Cardiac muscle cell (in vitro differentiated cells and primary cell): ENCODE measurements at regions not wholly inside any gene's neighbourhood (a gene's known extent, or its start where the extent isn't known, plus 50 kb on each side); places are given as distances from the start of the nearest gene placed in this dataset.

Experiments
- DNase-seq, 2 donors: peaks; one replicate each; pipeline versions ENCODE4 v3.0.0 to v3.0.0-alpha.2; 2010 to 2017; ENCODE audit warnings: low read depth in 1 of 2, low spot score in 1 of 2
- H3K27ac ChIP-seq: fragments of 200-600 bp; sonication (generic); 2 replicates; pipeline ENCODE4 v1.5.1; 2016
- H3K27me3 ChIP-seq: fragments of 200-600 bp; sonication (generic); 2 replicates; pipeline ENCODE4 v1.6.0; 2016; ENCODE audit warnings: control low read depth
- H3K36me3 ChIP-seq: fragments of 200-600 bp; sonication (generic); 2 replicates; pipeline ENCODE4 v1.5.1; 2016; ENCODE audit warnings: control low read depth
- H3K4me1 ChIP-seq: fragments of 200-600 bp; sonication (generic); 2 replicates; pipeline ENCODE4 v1.8.1; 2017; ENCODE audit warnings: low read depth, mild to moderate bottlenecking, mixed run types
- H3K4me3 ChIP-seq: fragments of 200-600 bp; sonication (generic); 2 replicates; pipeline ENCODE4 v1.5.1; 2016; ENCODE audit warnings: mild to moderate bottlenecking
- H3K9me3 ChIP-seq: fragments of 200-600 bp; sonication (generic); 2 replicates; pipeline ENCODE4 v1.5.1; 2017; ENCODE audit warnings: low read depth, mild to moderate bottlenecking, control low read depth
- TF ChIP-seq, protein P1 (sequence below): IDR thresholded peaks from 2 replicates; pipeline ENCODE4 v1.5.1; 2012; ENCODE audit warnings: low read depth, mild to moderate bottlenecking, low read length

DNA sequence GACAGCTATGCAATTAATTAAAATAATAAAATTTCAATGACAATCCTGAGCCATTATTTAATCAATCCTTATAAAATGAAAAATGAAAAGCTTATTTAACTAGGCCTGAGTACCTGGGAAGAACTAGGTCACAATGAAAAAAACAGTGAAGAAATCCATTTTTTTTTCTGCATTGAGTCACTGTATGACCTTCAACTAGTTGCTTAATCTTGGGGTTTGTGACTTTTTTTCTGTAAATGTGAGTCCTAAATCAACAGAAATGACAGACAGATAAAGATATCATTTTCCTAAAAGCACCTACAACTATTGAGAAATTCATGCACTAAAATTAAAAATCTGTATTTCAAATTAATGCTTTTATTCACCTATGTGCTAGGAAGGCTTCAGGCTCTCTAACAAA lies 96.8 kb downstream of the TMEM26 start:
- Histone ChIP-seq H3K27me3 (no peaks in the 10 kb centered on the region), H3K36me3 (no peaks in the 10 kb centered on the region), H3K4me3 (no peak overlapping the region), H3K9me3 (no peaks in the 10 kb centered on the region), H3K4me1 (peaks cover 5% of the 10 kb centered on the region), H3K27ac (no peak overlapping the region)
- TF ChIP-seq, protein P1, sequence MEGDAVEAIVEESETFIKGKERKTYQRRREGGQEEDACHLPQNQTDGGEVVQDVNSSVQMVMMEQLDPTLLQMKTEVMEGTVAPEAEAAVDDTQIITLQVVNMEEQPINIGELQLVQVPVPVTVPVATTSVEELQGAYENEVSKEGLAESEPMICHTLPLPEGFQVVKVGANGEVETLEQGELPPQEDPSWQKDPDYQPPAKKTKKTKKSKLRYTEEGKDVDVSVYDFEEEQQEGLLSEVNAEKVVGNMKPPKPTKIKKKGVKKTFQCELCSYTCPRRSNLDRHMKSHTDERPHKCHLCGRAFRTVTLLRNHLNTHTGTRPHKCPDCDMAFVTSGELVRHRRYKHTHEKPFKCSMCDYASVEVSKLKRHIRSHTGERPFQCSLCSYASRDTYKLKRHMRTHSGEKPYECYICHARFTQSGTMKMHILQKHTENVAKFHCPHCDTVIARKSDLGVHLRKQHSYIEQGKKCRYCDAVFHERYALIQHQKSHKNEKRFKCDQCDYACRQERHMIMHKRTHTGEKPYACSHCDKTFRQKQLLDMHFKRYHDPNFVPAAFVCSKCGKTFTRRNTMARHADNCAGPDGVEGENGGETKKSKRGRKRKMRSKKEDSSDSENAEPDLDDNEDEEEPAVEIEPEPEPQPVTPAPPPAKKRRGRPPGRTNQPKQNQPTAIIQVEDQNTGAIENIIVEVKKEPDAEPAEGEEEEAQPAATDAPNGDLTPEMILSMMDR, result no peak
- DNase-seq, result no peak

DNA sequence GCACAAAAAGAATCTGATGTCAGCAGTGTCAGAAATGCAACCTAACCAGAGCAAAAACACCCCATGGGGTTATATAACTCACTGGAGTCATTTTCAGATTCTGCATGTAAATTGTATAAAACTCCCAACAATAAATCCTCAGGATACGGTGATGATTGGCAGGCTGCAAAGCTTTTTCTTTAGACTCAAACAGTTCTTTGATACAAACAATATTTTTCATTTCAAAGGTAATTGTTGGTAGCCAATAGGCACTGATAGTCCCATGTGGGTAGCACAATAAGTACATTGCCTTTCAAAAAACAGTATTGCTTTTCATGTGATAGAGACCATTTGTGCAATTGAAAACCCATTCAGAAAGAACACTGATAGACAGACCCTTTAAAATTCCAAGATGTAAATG lies 98.0 kb downstream of the TMEM26 start:
- no peak overlapping the region for H3K27ac ChIP-seq
- no peak overlapping the region for H3K4me3 ChIP-seq
- H3K27me3 ChIP-seq, result no peaks in the 10 kb centered on the region
- no peak for DNase-seq
- TF ChIP-seq, protein P1, result no peak
- H3K9me3 ChIP-seq, result no peaks in the 10 kb centered on the region
- H3K4me1 ChIP-seq, result peaks cover 5% of the 10 kb centered on the region
- no peaks in the 10 kb centered on the region for H3K36me3 ChIP-seq

DNA sequence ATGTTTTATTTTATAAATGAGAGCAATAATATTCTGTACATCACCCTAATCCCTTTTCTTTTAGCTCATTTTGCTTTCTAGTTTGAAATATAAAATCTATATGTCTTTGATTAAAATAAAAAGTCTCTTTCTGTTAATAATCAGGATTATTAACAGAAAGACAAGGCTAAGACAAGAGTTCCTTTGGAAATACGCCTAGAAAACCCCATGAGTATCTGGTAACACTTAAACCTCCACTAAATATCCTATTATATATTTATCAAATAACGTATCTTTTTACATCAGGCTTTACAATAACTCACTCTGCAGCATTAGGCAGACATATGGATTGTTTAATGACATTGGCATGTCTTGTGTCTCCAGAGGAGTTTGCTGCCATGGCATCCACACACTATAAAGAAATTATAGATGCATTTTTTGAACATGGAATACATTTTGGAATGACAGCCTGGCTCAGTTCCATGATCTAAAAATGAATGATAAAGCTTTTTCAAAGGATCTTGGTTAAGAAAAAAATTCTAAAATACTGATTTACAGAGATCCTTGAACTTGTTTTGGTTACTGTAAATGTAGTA lies 98.7 kb downstream of the TMEM26 start:
- no peak for DNase-seq
- H3K27ac ChIP-seq, result no peak overlapping the region
- H3K27me3 ChIP-seq, result no peaks in the 10 kb centered on the region
- TF ChIP-seq, protein P1, result no peak
- H3K9me3 ChIP-seq, result no peaks in the 10 kb centered on the region
- H3K4me1 ChIP-seq, result peaks cover 5% of the 10 kb centered on the region
- no peaks in the 10 kb centered on the region for H3K36me3 ChIP-seq
- no peak overlapping the region for H3K4me3 ChIP-seq

DNA sequence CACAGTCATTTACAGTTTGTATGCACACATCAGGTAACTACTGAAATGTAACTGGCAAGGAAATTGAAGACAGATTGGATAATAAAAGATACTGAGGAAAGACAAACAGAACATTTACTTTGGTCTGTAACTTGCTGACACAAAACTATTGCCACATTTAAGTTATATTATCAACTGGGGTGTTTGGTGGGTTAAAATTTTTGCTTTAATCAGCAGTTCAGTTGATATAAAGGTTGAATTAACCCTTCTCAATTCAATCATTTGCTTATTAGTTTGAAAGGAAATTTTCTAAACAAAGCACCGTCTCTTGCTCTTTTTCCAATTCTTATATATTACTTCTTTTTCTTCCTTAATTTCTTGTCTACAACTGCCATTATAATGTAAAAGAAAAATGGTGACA lies 102.4 kb downstream of the TMEM26 start:
- TF ChIP-seq, protein P1, result no peak
- Histone ChIP-seq H3K27ac (no peak overlapping the region), H3K27me3 (no peaks in the 10 kb centered on the region), H3K9me3 (no peaks in the 10 kb centered on the region), H3K4me3 (no peak overlapping the region), H3K4me1 (peaks cover 5% of the 10 kb centered on the region), H3K36me3 (no peaks in the 10 kb centered on the region)
- no peak for DNase-seq

DNA sequence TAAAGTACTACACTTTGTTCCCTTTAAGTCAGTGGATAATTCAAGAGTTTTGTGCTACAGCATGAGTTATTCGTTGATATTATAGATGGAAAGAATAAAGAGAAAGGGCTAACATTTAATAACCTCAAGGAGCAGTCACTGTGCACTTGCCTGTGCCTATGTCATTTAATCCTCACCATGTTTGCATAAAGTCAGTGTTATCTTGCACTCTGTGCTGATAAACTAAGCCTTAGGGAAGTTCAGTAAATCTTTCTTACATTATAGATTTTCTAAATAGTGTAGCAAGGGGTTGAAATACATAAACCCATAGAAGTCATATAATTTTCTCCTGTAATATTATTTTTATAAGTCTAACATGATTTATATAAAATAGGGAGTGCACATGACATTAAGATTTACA lies 103.1 kb downstream of the TMEM26 start:
- DNase-seq, result peak in 1 of 2 donors; percentile 11
- Histone ChIP-seq H3K4me3 (no peak overlapping the region), H3K27me3 (no peaks in the 10 kb centered on the region), H3K4me1 (peaks cover 2% of the 10 kb centered on the region), H3K9me3 (no peaks in the 10 kb centered on the region), H3K36me3 (no peaks in the 10 kb centered on the region), H3K27ac (no peak overlapping the region)
- TF ChIP-seq, protein P1, result no peak
